Endothelial cell (in vitro differentiated cells): ENCODE measurements at regions not wholly inside any gene's neighbourhood (a gene's known extent, or its start where the extent isn't known, plus 50 kb on each side); places are given as distances from the start of the nearest gene placed in this dataset.

Source experiments
- DNase-seq: peaks from one replicate; pipeline ENCODE4 v3.0.0; 2021; ENCODE audit warnings: low spot score
- H3K27ac Mint-ChIP-seq: one replicate; pipeline ENCODE4 v1.8.0; 2021; ENCODE audit warnings: mixed read lengths, inconsistent platforms; ENCODE audit not compliant: unreplicated experiment
- H3K27me3 Mint-ChIP-seq: one replicate; pipeline ENCODE4 v1.8.0; 2021; ENCODE audit warnings: mild to moderate bottlenecking, moderate library complexity, mixed read lengths, inconsistent platforms; ENCODE audit not compliant: unreplicated experiment
- H3K36me3 Mint-ChIP-seq: one replicate; pipeline ENCODE4 v1.8.0; 2021; ENCODE audit warnings: mild to moderate bottlenecking, low read depth, mixed read lengths, inconsistent platforms; ENCODE audit not compliant: unreplicated experiment
- H3K4me1 Mint-ChIP-seq: one replicate; pipeline ENCODE4 v1.8.0; 2021; ENCODE audit warnings: mild to moderate bottlenecking, mixed read lengths, inconsistent platforms; ENCODE audit not compliant: unreplicated experiment
- H3K4me3 Mint-ChIP-seq: one replicate; pipeline ENCODE4 v1.8.0; 2021; ENCODE audit warnings: mild to moderate bottlenecking, mixed read lengths, inconsistent platforms; ENCODE audit not compliant: unreplicated experiment
- H3K9me3 Mint-ChIP-seq: one replicate; pipeline ENCODE4 v1.8.0; 2021; ENCODE audit warnings: mixed read lengths, inconsistent platforms; ENCODE audit not compliant: unreplicated experiment
- TF ChIP-seq, protein P1 (sequence below): fragments of 200-600 bp; sonication (generic); IDR thresholded peaks from one replicate; pipeline ENCODE4 v1.5.0; 2021; ENCODE audit warnings: antibody characterized with exemption; ENCODE audit not compliant: unreplicated experiment

- H3K27ac Mint-ChIP-seq = no peak overlapping the region
- H3K27me3 Mint-ChIP-seq = peaks cover 2% of the 10 kb centered on the region
- TF ChIP-seq, protein P1, sequence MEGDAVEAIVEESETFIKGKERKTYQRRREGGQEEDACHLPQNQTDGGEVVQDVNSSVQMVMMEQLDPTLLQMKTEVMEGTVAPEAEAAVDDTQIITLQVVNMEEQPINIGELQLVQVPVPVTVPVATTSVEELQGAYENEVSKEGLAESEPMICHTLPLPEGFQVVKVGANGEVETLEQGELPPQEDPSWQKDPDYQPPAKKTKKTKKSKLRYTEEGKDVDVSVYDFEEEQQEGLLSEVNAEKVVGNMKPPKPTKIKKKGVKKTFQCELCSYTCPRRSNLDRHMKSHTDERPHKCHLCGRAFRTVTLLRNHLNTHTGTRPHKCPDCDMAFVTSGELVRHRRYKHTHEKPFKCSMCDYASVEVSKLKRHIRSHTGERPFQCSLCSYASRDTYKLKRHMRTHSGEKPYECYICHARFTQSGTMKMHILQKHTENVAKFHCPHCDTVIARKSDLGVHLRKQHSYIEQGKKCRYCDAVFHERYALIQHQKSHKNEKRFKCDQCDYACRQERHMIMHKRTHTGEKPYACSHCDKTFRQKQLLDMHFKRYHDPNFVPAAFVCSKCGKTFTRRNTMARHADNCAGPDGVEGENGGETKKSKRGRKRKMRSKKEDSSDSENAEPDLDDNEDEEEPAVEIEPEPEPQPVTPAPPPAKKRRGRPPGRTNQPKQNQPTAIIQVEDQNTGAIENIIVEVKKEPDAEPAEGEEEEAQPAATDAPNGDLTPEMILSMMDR = no peak
- peaks cover 12% of the 10 kb centered on the region for H3K4me1 Mint-ChIP-seq
- H3K4me3 Mint-ChIP-seq = no peak overlapping the region
- DNase-seq = no peak
- H3K36me3 Mint-ChIP-seq = no peaks in the 10 kb centered on the region
- H3K9me3 Mint-ChIP-seq = no peaks in the 10 kb centered on the region
Observed at GRCh38 chr18:57087644-57088376, 59.1 kb upstream of the BOD1L2 start.

GRCh38 chr18:57088883-57089282 is 58.0 kb upstream of the BOD1L2 start:
- H3K4me3 Mint-ChIP-seq = no peak overlapping the region
- H3K9me3 Mint-ChIP-seq = no peaks in the 10 kb centered on the region
- TF ChIP-seq, protein P1 = no peak
- H3K27ac Mint-ChIP-seq = no peak overlapping the region
- no peaks in the 10 kb centered on the region for H3K36me3 Mint-ChIP-seq
- peaks cover 5% of the 10 kb centered on the region for H3K27me3 Mint-ChIP-seq
- H3K4me1 Mint-ChIP-seq = peaks cover 16% of the 10 kb centered on the region
- no peak for DNase-seq

GRCh38 chr18:57089702-57090101 is 57.2 kb upstream of the BOD1L2 start:
- peaks cover 16% of the 10 kb centered on the region for H3K4me1 Mint-ChIP-seq
- no peak overlapping the region for H3K27ac Mint-ChIP-seq
- no peaks in the 10 kb centered on the region for H3K36me3 Mint-ChIP-seq
- no peaks in the 10 kb centered on the region for H3K9me3 Mint-ChIP-seq
- DNase-seq = no peak
- H3K27me3 Mint-ChIP-seq = peaks cover 8% of the 10 kb centered on the region
- TF ChIP-seq, protein P1 = no peak
- H3K4me3 Mint-ChIP-seq = no peak overlapping the region

GRCh38 chr18:57091231-57091630 is 55.7 kb upstream of the BOD1L2 start:
- H3K4me1 Mint-ChIP-seq = peaks cover 26% of the 10 kb centered on the region
- H3K4me3 Mint-ChIP-seq = no peak overlapping the region
- TF ChIP-seq, protein P1 = no peak

GRCh38 chr18:57094175-57094574 is 52.7 kb upstream of the BOD1L2 start:
- Mint-ChIP-seq H3K9me3 (no peaks in the 10 kb centered on the region), H3K36me3 (no peaks in the 10 kb centered on the region), H3K4me3 (no peak overlapping the region), H3K27me3 (peaks cover 7% of the 10 kb centered on the region), H3K4me1 (peaks cover 32% of the 10 kb centered on the region), H3K27ac (no peak overlapping the region)
- DNase-seq = no peak
- TF ChIP-seq, protein P1 = no peak

More at GRCh38 chr18:57091231-57091630, 55.7 kb upstream of the BOD1L2 start:
- no peak for DNase-seq
- peaks cover 8% of the 10 kb centered on the region for H3K27me3 Mint-ChIP-seq
- H3K9me3 Mint-ChIP-seq = no peaks in the 10 kb centered on the region
- no peaks in the 10 kb centered on the region for H3K36me3 Mint-ChIP-seq
- no peak overlapping the region for H3K27ac Mint-ChIP-seq
